Globus pallidus (tissue), 1 donor: ENCODE measurements at regions not wholly inside any gene's neighbourhood (a gene's known extent, or its start where the extent isn't known, plus 50 kb on each side); places are given as distances from the start of the nearest gene placed in this dataset.
A peak's percentile ranks its signal among the peaks of the same experiment; 100 is the strongest.
"Not testable (repeated sequence)": the region's sequence is repeated elsewhere in the genome, so short reads cannot be mapped to it uniquely, and the experiment has no call there.

Source experiments
- DNase-seq: peaks from one replicate; pipeline ENCODE4 v3.0.0-alpha.2; 2015; ENCODE audit warnings: low spot score

GRCh38 chr3:15993660-15994059, 180.8 kb upstream of the GALNT15 start:
- not testable (repeated sequence) for DNase-seq

- not testable (repeated sequence) for DNase-seq
Measured at GRCh38 chr3:15996496-15996895, 178.0 kb upstream of the GALNT15 start.

GRCh38 chr3:15997274-15997943, 177.1 kb upstream of the GALNT15 start:
- DNase-seq = no peak

GRCh38 chr3:15998911-15999310, 175.6 kb upstream of the GALNT15 start:
- DNase-seq = no peak

GRCh38 chr3:16004812-16005211, 169.7 kb upstream of the GALNT15 start:
- DNase-seq = no peak

- DNase-seq = no peak
Measured at GRCh38 chr3:16011376-16011775, 163.1 kb upstream of the GALNT15 start.

GRCh38 chr3:16012086-16012485, 162.4 kb upstream of the GALNT15 start:
- no peak for DNase-seq

GRCh38 chr3:16013568-16013967, 160.9 kb upstream of the GALNT15 start:
- no peak for DNase-seq

- DNase-seq = not testable (repeated sequence)
Measured at GRCh38 chr3:16021801-16022200, 152.7 kb upstream of the GALNT15 start.

GRCh38 chr3:16023881-16024280, 150.6 kb upstream of the GALNT15 start:
- not testable (repeated sequence) for DNase-seq

- DNase-seq = no peak
Measured at GRCh38 chr3:16024548-16024947, 149.9 kb upstream of the GALNT15 start.

- DNase-seq = no peak
Measured at GRCh38 chr3:16026753-16027152, 147.7 kb upstream of the GALNT15 start.

GRCh38 chr3:16028604-16029003, 145.9 kb upstream of the GALNT15 start:
- no peak for DNase-seq

GRCh38 chr3:16030342-16030741, 144.1 kb upstream of the GALNT15 start:
- no peak for DNase-seq

GRCh38 chr3:16031434-16031833, 143.0 kb upstream of the GALNT15 start:
- no peak for DNase-seq

- DNase-seq = no peak
Measured at GRCh38 chr3:16033889-16034687, 140.4 kb upstream of the GALNT15 start.

GRCh38 chr3:16040991-16041390, 133.5 kb upstream of the GALNT15 start:
- DNase-seq = no peak

GRCh38 chr3:16048435-16049318, 125.8 kb upstream of the GALNT15 start:
- peak; percentile 86 for DNase-seq

- no peak for DNase-seq
Measured at GRCh38 chr3:16050641-16051467, 123.6 kb upstream of the GALNT15 start.

GRCh38 chr3:16051691-16052090, 122.8 kb upstream of the GALNT15 start:
- no peak for DNase-seq

GRCh38 chr3:16052964-16053363, 121.5 kb upstream of the GALNT15 start:
- no peak for DNase-seq

GRCh38 chr3:16053794-16054193, 120.7 kb upstream of the GALNT15 start:
- DNase-seq = no peak
